H1 (cell line): ENCODE measurements at regions not wholly inside any gene's neighbourhood (a gene's known extent, or its start where the extent isn't known, plus 50 kb on each side); places are given as distances from the start of the nearest gene placed in this dataset.

ENCODE experiments used
- SRF ChIP-seq: IDR thresholded peaks from 2 replicates; pipeline ENCODE4 v1.6.1; 2011; ENCODE audit warnings: mild to moderate bottlenecking, low read depth, low read length, moderate library complexity
- TF ChIP-seq, protein P1 (sequence below): fragments of 300-600 bp; sonication (generic); IDR thresholded peaks from 2 replicates; pipeline ENCODE4 v1.7.1; 2012; ENCODE audit warnings: low read length, moderate library complexity, mild to moderate bottlenecking, inconsistent platforms; ENCODE audit not compliant: insufficient replicate concordance

- TF ChIP-seq, protein P1, sequence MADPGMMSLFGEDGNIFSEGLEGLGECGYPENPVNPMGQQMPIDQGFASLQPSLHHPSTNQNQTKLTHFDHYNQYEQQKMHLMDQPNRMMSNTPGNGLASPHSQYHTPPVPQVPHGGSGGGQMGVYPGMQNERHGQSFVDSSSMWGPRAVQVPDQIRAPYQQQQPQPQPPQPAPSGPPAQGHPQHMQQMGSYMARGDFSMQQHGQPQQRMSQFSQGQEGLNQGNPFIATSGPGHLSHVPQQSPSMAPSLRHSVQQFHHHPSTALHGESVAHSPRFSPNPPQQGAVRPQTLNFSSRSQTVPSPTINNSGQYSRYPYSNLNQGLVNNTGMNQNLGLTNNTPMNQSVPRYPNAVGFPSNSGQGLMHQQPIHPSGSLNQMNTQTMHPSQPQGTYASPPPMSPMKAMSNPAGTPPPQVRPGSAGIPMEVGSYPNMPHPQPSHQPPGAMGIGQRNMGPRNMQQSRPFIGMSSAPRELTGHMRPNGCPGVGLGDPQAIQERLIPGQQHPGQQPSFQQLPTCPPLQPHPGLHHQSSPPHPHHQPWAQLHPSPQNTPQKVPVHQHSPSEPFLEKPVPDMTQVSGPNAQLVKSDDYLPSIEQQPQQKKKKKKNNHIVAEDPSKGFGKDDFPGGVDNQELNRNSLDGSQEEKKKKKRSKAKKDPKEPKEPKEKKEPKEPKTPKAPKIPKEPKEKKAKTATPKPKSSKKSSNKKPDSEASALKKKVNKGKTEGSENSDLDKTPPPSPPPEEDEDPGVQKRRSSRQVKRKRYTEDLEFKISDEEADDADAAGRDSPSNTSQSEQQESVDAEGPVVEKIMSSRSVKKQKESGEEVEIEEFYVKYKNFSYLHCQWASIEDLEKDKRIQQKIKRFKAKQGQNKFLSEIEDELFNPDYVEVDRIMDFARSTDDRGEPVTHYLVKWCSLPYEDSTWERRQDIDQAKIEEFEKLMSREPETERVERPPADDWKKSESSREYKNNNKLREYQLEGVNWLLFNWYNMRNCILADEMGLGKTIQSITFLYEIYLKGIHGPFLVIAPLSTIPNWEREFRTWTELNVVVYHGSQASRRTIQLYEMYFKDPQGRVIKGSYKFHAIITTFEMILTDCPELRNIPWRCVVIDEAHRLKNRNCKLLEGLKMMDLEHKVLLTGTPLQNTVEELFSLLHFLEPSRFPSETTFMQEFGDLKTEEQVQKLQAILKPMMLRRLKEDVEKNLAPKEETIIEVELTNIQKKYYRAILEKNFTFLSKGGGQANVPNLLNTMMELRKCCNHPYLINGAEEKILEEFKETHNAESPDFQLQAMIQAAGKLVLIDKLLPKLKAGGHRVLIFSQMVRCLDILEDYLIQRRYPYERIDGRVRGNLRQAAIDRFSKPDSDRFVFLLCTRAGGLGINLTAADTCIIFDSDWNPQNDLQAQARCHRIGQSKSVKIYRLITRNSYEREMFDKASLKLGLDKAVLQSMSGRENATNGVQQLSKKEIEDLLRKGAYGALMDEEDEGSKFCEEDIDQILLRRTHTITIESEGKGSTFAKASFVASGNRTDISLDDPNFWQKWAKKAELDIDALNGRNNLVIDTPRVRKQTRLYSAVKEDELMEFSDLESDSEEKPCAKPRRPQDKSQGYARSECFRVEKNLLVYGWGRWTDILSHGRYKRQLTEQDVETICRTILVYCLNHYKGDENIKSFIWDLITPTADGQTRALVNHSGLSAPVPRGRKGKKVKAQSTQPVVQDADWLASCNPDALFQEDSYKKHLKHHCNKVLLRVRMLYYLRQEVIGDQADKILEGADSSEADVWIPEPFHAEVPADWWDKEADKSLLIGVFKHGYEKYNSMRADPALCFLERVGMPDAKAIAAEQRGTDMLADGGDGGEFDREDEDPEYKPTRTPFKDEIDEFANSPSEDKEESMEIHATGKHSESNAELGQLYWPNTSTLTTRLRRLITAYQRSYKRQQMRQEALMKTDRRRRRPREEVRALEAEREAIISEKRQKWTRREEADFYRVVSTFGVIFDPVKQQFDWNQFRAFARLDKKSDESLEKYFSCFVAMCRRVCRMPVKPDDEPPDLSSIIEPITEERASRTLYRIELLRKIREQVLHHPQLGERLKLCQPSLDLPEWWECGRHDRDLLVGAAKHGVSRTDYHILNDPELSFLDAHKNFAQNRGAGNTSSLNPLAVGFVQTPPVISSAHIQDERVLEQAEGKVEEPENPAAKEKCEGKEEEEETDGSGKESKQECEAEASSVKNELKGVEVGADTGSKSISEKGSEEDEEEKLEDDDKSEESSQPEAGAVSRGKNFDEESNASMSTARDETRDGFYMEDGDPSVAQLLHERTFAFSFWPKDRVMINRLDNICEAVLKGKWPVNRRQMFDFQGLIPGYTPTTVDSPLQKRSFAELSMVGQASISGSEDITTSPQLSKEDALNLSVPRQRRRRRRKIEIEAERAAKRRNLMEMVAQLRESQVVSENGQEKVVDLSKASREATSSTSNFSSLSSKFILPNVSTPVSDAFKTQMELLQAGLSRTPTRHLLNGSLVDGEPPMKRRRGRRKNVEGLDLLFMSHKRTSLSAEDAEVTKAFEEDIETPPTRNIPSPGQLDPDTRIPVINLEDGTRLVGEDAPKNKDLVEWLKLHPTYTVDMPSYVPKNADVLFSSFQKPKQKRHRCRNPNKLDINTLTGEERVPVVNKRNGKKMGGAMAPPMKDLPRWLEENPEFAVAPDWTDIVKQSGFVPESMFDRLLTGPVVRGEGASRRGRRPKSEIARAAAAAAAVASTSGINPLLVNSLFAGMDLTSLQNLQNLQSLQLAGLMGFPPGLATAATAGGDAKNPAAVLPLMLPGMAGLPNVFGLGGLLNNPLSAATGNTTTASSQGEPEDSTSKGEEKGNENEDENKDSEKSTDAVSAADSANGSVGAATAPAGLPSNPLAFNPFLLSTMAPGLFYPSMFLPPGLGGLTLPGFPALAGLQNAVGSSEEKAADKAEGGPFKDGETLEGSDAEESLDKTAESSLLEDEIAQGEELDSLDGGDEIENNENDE, result no peak
- no peak for TF ChIP-seq SRF
Measured at GRCh38 chr11:71352226-71352625, 96.0 kb downstream of the DHCR7 start (continued).
